ENCODE measurements at regions not wholly inside any gene's neighbourhood (a gene's known extent, or its start where the extent isn't known, plus 50 kb on each side); places are given as distances from the start of the nearest gene placed in this dataset.

DNA sequence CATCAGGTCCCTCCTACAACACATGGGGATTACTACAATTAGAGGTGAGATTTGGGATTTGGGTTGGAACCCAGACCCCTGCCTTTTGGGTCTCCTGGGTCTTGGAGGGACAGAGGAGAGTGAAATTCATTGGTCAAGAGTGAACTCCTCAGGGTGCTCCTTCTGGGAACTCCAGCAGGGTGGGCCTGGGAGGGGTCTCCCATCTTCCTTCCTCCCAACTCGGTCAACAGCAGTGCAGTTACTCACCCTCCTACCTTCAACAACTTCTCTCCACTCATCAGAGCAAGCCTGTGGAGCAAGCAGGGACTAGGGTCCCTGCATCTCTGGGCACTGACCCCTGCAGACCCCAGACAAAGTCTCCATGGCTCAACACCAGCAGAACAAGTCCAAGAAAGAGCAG lies 89.3 kb upstream of the TMPRSS2 start:
- TF ChIP-seq CTCF (IDR thresholded peaks at IDR 0.05): no peak
- no peak for TF ChIP-seq ZFX (IDR thresholded peaks at IDR 0.05; ENCODE audit: borderline replicate concordance)
- no peak overlapping the region for H3K27ac ChIP-seq

DNA sequence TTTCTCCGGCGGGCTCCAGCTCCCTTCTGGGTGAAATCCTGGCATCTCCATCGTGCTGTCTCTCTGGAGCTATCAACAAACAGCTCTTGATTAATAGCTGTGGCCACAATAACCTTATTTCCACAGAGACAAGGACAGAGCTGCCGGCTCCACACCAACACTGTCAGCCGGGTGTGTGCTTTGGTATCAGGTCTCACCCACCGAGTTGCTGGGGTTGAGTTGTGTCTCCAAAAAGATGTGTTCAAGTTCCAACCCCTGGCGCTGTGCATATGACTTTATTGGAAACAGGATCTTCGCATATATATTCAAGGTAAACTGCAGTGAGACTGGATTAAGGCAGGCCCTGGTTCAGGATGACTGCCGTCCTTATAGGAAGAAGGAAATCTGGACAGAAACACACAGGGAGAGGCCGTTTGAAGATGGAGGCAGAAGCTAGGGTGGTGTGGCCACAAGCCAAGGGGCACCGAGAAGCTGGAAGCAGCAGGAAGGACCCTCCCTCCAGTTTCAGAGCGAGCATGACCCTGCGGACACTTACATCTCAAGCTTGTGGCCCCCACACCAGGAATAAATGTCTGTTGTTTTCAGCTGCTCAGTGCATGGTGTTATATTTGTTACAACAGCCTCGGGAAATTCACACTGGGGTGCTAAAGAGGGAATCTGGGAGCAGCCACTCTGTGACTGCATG lies 88.4 kb upstream of the TMPRSS2 start:
- no peak overlapping the region for H3K27ac ChIP-seq

GRCh38 chr21:41594268-41594667 lies 86.3 kb upstream of the TMPRSS2 start:
- no peak overlapping the region for H3K27ac ChIP-seq
- no peak for TF ChIP-seq ZFX (IDR thresholded peaks at IDR 0.05; ENCODE audit: borderline replicate concordance)
- no peak for TF ChIP-seq CTCF (IDR thresholded peaks at IDR 0.05)

More for the DNA sequence above, 88.4 kb upstream of the TMPRSS2 start:
- TF ChIP-seq CTCF (IDR thresholded peaks at IDR 0.05) (no peak), ZFX (IDR thresholded peaks at IDR 0.05; ENCODE audit: borderline replicate concordance) (no peak)

DNA sequence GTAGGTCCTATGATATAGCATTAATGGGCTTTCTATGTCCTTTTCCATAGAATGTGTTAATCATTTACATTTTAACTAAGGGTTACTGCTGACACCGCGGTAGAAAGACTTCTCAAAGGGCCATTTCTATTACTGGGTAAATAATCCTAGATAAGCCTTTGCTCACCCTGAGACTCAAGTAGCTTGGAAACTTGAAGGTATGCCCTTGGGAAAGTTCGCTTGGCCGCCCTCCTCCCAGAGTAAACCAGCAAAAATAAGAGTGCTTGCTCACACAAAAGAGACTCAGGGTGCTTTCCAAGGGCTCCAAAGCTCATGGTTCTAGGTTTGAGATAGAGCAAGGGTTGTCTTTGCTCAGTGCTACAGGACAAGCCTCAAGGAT lies 85.8 kb upstream of the TMPRSS2 start:
- H3K27ac ChIP-seq: peak overlapping the region; percentile 20; the same call in 1 of the 2 replicates
- TF ChIP-seq CTCF (IDR thresholded peaks at IDR 0.05) (no peak), ZFX (IDR thresholded peaks at IDR 0.05; ENCODE audit: borderline replicate concordance) (no peak)

DNA sequence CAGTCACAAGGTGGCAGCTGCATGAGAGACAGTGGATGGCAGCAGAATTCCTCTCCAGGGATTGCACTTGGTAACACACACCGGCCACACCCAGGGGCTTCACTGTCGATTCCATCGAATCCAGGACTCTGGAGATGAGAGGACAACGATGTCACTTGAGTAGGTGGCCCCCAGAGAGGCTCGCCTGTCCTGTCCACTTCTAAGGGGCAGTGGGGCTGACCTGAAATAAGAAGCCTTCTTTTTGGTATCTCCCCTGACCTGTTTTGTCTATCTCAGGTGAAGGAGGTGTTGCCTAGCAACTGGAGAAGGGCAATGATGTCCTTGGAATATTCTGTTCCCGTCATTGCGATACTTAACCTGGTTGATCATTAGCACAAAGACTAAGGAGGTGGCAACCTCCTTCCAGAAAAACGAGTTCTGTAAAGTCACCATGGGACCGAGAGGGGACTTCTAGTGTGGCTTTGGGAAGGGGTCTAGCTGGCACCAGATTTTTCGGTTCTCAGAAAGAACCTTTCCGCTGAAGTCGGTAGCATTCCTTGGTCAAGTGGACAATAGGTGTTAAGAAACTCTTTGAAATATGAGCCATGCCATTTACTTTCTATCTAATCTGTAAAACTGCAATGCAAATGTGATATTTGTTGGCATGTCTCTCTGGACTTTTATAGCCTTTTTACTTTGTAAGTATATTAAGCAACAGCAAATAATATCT lies 85.2 kb upstream of the TMPRSS2 start:
- TF ChIP-seq ZFX (IDR thresholded peaks at IDR 0.05; ENCODE audit: borderline replicate concordance): no peak
- peak overlapping the region; percentile 20; the same call in 1 of the 2 replicates for H3K27ac ChIP-seq

GRCh38 chr21:41589620-41590175 lies 81.7 kb upstream of the TMPRSS2 start:
- TF ChIP-seq ZFX (IDR thresholded peaks at IDR 0.05; ENCODE audit: borderline replicate concordance): no peak
- TF ChIP-seq CTCF (IDR thresholded peaks at IDR 0.05): no peak
- H3K27ac ChIP-seq: no peak overlapping the region

- TF ChIP-seq CTCF (IDR thresholded peaks at IDR 0.05) (peak; percentile 42), ZFX (IDR thresholded peaks at IDR 0.05; ENCODE audit: borderline replicate concordance) (no peak)
- no peak overlapping the region for H3K27ac ChIP-seq
Measured at GRCh38 chr21:41589131-41589530, 81.2 kb upstream of the TMPRSS2 start.
